GM10248 (cell line): ENCODE measurements at regions not wholly inside any gene's neighbourhood (a gene's known extent, or its start where the extent isn't known, plus 50 kb on each side); places are given as distances from the start of the nearest gene placed in this dataset.

Experiments
- CTCF ChIA-PET: fragments of 300-600 bp; sonication (Branson Sonifier 250); formaldehyde crosslinking; extraction: SDS; loops from one replicate; lab custom pipeline; 2021; ENCODE audit warnings: antibody characterized with exemption; lab: Yijun Ruan, JAX
- POLR2A ChIA-PET: fragments of 350-650 bp; sonication (Branson Sonifier 250); formaldehyde crosslinking; extraction: SDS; loops from one replicate; lab custom pipeline; 2020; ENCODE audit warnings: antibody characterized with exemption; lab: Yijun Ruan, JAX
- DNase-seq: peaks from one replicate; pipeline ENCODE4 v3.0.0; 2012; ENCODE audit errors: extremely low spot score
- CTCF ChIP-seq: IDR thresholded peaks from 2 replicates; pipeline ENCODE4 v1.5.1; 2012; ENCODE audit warnings: mild to moderate bottlenecking, low read depth; ENCODE audit errors: extremely low read depth, missing control alignments, control extremely low read depth

GRCh38 chr9:115969096-115969495 is 184.5 kb upstream of the PAPPA start:
- no peak for DNase-seq
- CTCF ChIA-PET, result interaction anchor here (1.1 kb wide), 1 partner anchor 15 kb away, joined by 3 read pairs; no protein-coding TSS in a partner anchor
- POLR2A ChIA-PET, result no interaction called here
- no peak for TF ChIP-seq CTCF

- TF ChIP-seq CTCF, result no peak
- DNase-seq, result no peak
- POLR2A ChIA-PET, result no interaction called here
- CTCF ChIA-PET, result no interaction called here
Observed at GRCh38 chr9:115972362-115972761, 181.2 kb upstream of the PAPPA start.

GRCh38 chr9:115972843-115973595 is 180.6 kb upstream of the PAPPA start:
- no peak for DNase-seq
- POLR2A ChIA-PET, result no interaction called here
- CTCF ChIA-PET, result no interaction called here
- TF ChIP-seq CTCF, result no peak

GRCh38 chr9:115976781-115977180 is 176.8 kb upstream of the PAPPA start:
- ChIA-PET POLR2A (no interaction called here), CTCF (interaction anchor here (1.0 kb wide), 1 partner anchor 10 kb away, joined by 3 read pairs; no protein-coding TSS in a partner anchor)
- TF ChIP-seq CTCF, result no peak

DNA sequence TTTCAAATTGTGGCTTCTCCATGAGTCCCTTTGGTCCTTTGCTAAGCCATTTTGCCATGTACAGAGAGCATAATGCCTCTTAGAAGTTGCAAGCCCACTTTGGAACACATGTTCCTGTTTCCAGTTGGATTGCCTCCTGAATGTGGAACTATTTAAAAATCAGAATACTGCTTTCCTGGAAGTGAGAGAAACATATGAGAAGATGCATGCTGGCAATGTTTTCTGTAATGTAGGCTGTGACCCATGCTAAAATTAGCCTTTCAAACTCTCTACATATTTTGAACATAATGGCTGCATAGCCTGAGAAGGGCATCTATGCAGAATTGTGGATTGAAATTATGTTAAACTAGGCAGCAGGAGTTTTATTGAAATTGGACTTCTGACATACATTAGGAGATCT is 175.5 kb upstream of the PAPPA start:
- TF ChIP-seq CTCF, result no peak
- ChIA-PET POLR2A (no interaction called here), CTCF (interaction anchor here (1.0 kb wide), 1 partner anchor 17 kb away, joined by 3 read pairs; no protein-coding TSS in a partner anchor)
- DNase-seq, result no peak

More at GRCh38 chr9:115976781-115977180, 176.8 kb upstream of the PAPPA start:
- no peak for DNase-seq

DNA sequence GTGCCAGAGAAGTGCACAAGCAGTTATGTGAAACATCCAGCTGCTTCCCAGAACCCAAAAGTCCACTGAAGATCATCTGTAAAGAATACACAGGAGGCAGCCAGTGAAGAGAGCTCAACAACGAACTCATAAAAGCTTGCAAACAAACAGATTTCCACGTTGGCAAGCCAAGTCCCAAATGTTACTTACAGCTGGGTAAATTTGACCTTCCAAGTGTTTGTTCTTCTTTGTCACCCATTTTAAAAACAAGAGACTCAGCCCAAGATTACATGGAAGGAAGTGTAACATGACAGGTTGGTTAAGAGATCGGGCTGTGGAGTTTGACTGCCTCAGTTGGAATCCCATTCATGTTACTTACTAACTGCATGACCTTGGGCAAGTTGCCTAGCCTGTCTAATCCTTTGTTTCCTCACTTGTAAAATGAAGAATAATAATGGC is 174.9 kb upstream of the PAPPA start:
- no peak for DNase-seq
- TF ChIP-seq CTCF, result no peak
- ChIA-PET CTCF (interaction anchor here (0.6 kb wide), 1 partner anchor 98 kb away, joined by 3 read pairs; no protein-coding TSS in a partner anchor), POLR2A (no interaction called here)
